Uterus (tissue), 3 donors: ENCODE measurements at regions not wholly inside any gene's neighbourhood (a gene's known extent, or its start where the extent isn't known, plus 50 kb on each side); places are given as distances from the start of the nearest gene placed in this dataset.

Source experiments
- DNase-seq, 2 donors: peaks; one replicate each; pipeline ENCODE4 v3.0.0-alpha.2; 2019 to 2020
- H3K27ac ChIP-seq, 2 donors: fragments of 200-600 bp; sonication (generic); 1 replicate in 1 of 2; 2 replicates in 1 of 2; pipeline ENCODE4 v1.5.1; 2016 to 2018
- H3K27me3 ChIP-seq, 2 donors: fragments of 200-600 bp; sonication (generic); one replicate each; pipeline ENCODE4 v1.5.1; 2018 to 2019; ENCODE audit warnings: control low read depth in 1 of 2
- H3K36me3 ChIP-seq, 2 donors: fragments of 200-600 bp; sonication (generic); one replicate each; pipeline ENCODE4 v1.5.1; 2019; ENCODE audit warnings: control low read depth in 1 of 2
- H3K4me1 ChIP-seq, 2 donors: fragments of 200-600 bp; sonication (generic); one replicate each; pipeline ENCODE4 v1.5.1; 2018 to 2019; ENCODE audit warnings: control low read depth in 1 of 2
- H3K4me3 ChIP-seq, 2 donors: fragments of 200-600 bp; sonication (generic); 1 replicate in 1 of 2; 2 replicates in 1 of 2; pipeline ENCODE4 v1.5.1; 2018 to 2019; ENCODE audit warnings: mild to moderate bottlenecking in 1 of 2
- H3K9me3 ChIP-seq, 2 donors: fragments of 200-600 bp; sonication (generic); one replicate each; pipeline ENCODE4 v1.5.1; 2019; ENCODE audit warnings: control low read depth in 1 of 2
- POLR2A ChIP-seq, 2 donors: fragments of 450-650 bp; IDR thresholded peaks; one replicate each; pipeline ENCODE4 v1.6.1; 2016; ENCODE audit warnings: antibody characterized with exemption in 2 of 2, mild to moderate bottlenecking in 1 of 2, moderate library complexity in 1 of 2
- intact Hi-C: fragments of 100-400 bp; cut with DNase I; formaldehyde crosslinking; loops from one replicate; pipeline ENCODE4 v1.15.1; 2023; ENCODE audit warnings: low total_unique reads
- TF ChIP-seq, protein P1 (sequence below), 4 experiments: fragments of 200-600 bp in 2 of 4; fragments of 450-650 bp in 2 of 4; sonication (generic) in 2 of 4; IDR thresholded peaks; one replicate each; pipeline ENCODE4 v1.5.1; 2016 to 2019; ENCODE audit warnings: antibody characterized with exemption in 4 of 4, mild to moderate bottlenecking in 2 of 4, moderate library complexity in 1 of 4
- donor health status: DM: yes; HTN: yes; CAD: no.

DNA sequence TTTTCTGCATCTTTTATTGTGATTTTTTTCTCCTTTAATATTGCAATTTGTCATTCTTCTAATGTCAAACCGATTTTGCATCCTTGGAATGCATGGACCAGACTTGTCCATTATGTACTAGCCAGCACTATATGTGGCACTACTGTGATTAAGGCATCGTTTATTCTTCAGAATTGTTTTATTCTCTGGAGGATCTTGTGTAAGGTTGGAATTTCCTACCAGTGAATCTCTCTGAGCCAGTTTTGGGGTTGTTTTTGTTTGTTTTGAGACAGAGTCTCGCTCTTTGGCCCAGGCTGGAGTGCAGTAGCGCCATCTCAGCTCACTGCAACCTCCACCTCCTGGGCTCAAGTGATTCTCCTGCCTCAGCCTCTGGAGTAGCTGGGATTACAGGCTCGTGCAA lies 58.5 kb downstream of the IGLL5 start:
- Histone ChIP-seq H3K27me3 (no peaks in the 10 kb centered on the region), H3K27ac (no peak overlapping the region), H3K4me3 (no peak overlapping the region), H3K9me3 (no peaks in the 10 kb centered on the region), H3K4me1 (no peaks in the 10 kb centered on the region), H3K36me3 (no peaks in the 10 kb centered on the region)
- intact Hi-C loops: no loop called here
- no peak for DNase-seq
- TF ChIP-seq, protein P1, sequence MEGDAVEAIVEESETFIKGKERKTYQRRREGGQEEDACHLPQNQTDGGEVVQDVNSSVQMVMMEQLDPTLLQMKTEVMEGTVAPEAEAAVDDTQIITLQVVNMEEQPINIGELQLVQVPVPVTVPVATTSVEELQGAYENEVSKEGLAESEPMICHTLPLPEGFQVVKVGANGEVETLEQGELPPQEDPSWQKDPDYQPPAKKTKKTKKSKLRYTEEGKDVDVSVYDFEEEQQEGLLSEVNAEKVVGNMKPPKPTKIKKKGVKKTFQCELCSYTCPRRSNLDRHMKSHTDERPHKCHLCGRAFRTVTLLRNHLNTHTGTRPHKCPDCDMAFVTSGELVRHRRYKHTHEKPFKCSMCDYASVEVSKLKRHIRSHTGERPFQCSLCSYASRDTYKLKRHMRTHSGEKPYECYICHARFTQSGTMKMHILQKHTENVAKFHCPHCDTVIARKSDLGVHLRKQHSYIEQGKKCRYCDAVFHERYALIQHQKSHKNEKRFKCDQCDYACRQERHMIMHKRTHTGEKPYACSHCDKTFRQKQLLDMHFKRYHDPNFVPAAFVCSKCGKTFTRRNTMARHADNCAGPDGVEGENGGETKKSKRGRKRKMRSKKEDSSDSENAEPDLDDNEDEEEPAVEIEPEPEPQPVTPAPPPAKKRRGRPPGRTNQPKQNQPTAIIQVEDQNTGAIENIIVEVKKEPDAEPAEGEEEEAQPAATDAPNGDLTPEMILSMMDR (IDR thresholded peaks at IDR 0.05): no peak
- no peak for TF ChIP-seq POLR2A (IDR thresholded peaks at IDR 0.05)

DNA sequence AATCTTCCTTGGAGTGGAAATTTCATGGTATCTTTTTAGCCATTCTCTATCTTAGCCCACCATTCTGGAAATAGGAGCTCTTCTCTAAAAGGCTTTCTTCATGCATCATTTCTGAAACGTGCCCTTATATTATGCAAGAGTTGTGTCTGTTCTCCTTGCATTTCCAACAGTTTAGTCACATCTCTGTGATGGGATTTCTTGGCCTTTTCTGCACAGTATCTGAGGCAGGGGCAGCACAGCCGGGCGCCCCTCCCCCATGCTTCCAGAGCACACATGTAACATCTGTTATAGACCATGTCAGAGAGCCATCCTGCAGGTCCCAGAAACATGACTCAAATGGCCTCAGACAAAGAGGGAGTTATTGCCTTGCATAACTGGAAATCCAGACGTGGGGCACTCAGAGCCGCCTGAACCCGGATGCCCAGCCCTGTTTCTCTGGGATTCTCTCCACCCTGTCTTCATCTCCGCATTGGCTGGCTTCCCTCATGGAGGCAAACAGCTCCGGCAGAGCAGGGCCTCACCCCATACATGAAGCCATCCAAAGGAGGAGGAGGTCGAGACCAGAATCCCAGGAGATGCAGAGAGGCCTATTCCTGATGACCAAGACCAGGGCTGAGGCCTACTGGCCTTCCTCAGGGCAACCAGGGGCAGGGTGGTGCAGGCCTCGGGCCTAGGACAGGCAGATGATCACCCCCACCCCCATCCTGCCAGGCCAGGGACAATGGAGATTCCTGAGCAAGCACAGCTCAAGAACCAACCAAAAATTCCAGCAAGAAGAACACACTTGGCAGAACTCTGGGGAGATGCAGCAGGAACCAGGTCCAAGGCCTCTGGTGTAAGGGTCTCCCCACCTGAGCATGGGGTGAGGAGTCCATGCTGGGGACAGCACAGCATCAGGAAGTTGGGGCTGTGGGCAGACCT lies 61.3 kb downstream of the IGLL5 start:
- Histone ChIP-seq H3K36me3 (no peaks in the 10 kb centered on the region), H3K9me3 (no peaks in the 10 kb centered on the region), H3K4me1 (no peaks in the 10 kb centered on the region), H3K4me3 (no peak overlapping the region), H3K27me3 (no peaks in the 10 kb centered on the region), H3K27ac (no peak overlapping the region)
- intact Hi-C loops: no loop called here
- TF ChIP-seq, protein P1 (IDR thresholded peaks at IDR 0.05): no peak
- no peak for TF ChIP-seq POLR2A (IDR thresholded peaks at IDR 0.05)
- DNase-seq: no peak

DNA sequence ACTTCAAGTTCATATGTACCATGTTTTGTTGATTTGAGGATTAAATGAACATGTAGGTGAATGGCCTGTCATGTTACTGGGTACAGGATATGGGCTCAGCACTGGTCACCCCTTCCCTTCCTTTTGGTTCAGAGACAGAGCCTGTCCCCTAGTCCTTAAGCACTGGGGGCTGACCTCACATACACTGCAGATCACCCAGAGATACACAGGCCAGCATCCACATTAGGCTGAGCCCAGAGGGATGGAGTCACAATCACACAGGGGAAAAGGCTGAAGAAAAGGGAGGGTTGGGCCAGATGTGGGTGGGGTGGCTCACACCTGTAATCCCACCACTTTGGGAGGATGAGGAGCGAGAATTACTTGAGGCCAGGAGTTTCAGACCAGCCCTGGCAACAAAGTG lies 62.3 kb downstream of the IGLL5 start:
- no peak for DNase-seq
- Histone ChIP-seq H3K36me3 (no peaks in the 10 kb centered on the region), H3K27ac (no peak overlapping the region), H3K27me3 (no peaks in the 10 kb centered on the region), H3K4me1 (no peaks in the 10 kb centered on the region), H3K9me3 (no peaks in the 10 kb centered on the region), H3K4me3 (no peak overlapping the region)
- TF ChIP-seq, protein P1 (IDR thresholded peaks at IDR 0.05): no peak
- no peak for TF ChIP-seq POLR2A (IDR thresholded peaks at IDR 0.05)
- intact Hi-C loops: loop anchor here (10.0 kb wide), 1 partner anchor 175 kb away; no protein-coding TSS in a partner anchor

DNA sequence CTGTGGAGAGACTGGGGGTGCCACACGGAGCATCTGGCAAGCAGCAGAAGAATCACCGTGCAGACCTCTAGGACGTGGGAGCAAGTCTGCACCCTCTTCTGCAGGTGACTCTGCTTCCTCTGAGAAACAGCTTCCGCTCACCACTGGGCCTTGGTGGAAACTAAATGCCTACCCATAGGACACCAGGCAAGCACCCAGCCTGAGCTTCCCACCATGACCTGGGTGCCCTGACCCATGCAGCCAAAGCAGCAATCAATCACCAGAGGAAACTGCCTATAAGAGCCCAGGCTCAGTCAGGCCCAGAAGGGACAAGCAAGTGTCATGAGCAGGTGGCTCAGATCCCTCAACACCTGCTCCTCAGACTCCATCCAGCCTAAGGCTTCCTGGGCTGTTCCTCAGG lies 63.4 kb downstream of the IGLL5 start:
- H3K4me3 ChIP-seq: no peak overlapping the region
- no peak overlapping the region for H3K27ac ChIP-seq
- no peaks in the 10 kb centered on the region for H3K9me3 ChIP-seq
- intact Hi-C loops: loop anchor here (10.0 kb wide), 1 partner anchor 174 kb away; no protein-coding TSS in a partner anchor
- no peak for DNase-seq
- no peaks in the 10 kb centered on the region for H3K4me1 ChIP-seq
- H3K36me3 ChIP-seq: no peaks in the 10 kb centered on the region
- no peak for TF ChIP-seq POLR2A (IDR thresholded peaks at IDR 0.05)
- TF ChIP-seq, protein P1 (IDR thresholded peaks at IDR 0.05): no peak
- no peaks in the 10 kb centered on the region for H3K27me3 ChIP-seq

DNA sequence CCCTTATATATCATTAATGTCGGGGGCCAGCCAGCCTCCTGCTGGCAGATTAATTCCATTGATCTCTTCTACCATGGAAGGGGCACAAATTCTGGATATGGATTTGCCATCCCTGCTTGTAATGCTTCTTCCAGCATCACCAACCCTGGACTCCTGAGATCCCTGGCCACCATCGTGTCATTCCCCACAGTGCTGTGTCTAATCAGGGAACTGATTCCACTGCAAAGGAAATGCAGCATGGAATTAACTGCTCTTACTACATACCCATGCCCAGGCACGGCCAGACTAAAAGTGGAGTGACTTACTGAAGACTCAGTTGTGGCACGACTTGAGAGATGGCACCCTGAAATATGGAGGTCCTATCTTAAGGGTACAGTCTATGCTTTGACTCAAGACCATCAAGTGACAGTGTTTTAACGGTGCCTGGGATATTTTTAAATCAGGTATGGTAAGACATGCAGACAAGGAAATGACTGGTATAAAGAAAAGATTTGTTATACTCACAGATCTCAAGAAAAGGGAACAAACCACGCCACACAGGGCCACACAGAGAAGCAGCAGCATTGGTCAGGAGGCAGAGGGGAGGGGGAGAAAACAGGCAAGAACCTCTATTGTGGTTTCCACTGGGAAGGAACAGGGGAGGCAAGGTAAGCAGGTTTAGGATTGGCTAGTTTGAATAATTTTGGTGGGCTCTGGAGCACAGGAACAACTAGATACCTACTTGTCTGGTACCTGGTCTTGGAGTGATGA lies 65.1 kb downstream of the IGLL5 start:
- no peaks in the 10 kb centered on the region for H3K27me3 ChIP-seq
- intact Hi-C loops: loop anchor here (10.0 kb wide), 1 partner anchor 172 kb away; no protein-coding TSS in a partner anchor
- no peaks in the 10 kb centered on the region for H3K36me3 ChIP-seq
- H3K4me3 ChIP-seq: no peak overlapping the region
- no peaks in the 10 kb centered on the region for H3K9me3 ChIP-seq
- no peaks in the 10 kb centered on the region for H3K4me1 ChIP-seq
- TF ChIP-seq POLR2A (IDR thresholded peaks at IDR 0.05): no peak
- TF ChIP-seq, protein P1 (IDR thresholded peaks at IDR 0.05): no peak
- H3K27ac ChIP-seq: no peak overlapping the region
- DNase-seq: no peak
